Activated effector memory CD4-positive, alpha-beta T cell treated with Interleukin-2 at 50 U/mL for 16 hours (primary cell): ENCODE measurements at regions not wholly inside any gene's neighbourhood (a gene's known extent, or its start where the extent isn't known, plus 50 kb on each side); places are given as distances from the start of the nearest gene placed in this dataset.

Source experiments
- DNase-seq: peaks from one replicate; pipeline ENCODE4 v3.0.0-alpha.2; 2020

DNA sequence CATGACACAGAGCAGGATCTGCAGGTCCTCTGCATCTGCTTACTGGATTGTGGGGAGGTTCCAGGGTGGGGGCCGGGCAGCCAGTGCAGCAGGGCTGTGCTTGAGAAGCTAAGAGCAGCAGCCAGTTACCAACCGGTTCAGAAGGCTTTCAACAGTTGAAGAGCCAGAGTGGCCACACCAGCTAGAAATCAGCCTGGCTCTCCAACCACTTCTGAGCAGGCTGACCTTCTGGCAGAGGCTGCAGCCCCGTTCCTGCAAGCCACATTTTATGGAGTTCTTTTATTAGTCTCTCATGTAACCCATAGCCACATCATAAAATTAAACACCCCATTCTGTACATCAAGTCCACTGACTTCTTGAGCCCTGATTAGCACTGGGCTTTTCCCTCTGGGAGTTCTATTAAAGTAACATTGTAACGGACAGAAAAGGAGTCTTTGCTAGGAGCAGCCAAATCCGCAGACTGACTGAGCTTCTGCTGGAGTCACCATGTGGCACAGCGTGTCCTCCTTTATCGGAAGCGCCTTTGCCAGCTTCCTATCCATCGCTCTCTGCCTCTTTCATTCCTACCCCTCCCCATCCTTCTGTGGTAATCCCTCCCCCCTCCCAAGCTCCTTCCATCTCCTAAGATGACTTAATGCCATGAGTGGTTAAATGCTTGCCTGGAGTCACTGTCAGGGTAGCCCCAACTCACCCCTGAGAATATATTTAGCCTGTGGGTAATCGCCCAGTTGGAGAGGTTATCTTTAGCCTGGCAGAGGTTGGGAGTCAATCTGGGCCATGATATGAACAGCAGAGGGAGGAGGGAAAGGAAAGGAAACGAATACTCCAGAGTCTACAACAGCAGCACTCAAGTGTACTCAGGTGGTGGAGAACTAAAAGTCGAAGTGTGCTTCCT, 138.5 kb upstream of the HES1 start:
- DNase-seq, result no peak

DNA sequence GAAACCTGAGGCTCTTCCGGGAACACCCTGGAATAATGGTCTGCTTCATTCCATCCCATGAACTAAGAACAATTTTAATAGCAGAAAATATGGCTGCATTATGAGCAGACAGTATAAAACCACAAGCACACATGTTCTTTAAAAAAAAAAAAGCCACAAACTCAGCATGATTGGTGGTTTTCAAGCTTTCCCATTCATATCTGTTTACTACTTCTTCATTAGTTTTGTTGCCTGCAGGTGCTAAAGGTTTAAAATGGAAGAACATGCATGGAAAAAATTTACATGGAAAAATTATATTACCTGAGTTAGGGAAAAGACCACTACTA, 137.9 kb upstream of the HES1 start:
- no peak for DNase-seq

DNA sequence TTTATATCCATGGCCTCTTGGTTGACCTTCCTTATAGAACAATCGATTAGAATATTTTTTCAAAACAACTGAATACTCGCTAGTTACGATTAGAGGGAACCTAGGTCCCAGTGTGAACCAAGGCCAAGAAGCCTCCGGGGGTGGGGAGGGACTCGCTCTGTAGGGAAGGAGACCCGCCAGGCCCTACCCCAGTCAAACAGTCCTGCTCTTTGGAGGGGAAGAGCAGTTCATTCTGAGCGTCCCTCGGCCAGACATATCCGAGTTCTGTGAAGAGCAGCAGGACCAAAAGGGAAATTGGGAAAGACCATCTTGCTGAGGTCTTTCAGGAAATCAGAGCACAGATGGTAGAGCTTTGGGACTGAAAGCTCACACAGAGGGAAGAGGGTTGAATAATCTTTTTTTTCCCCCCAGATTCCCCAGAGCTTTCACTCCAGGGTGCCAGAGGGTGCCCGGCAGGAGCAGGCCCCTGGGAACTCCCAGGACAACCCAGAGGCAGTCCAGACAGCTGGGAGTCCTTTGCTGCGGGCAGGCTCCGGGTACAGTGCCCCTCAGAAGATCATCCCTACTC, 137.2 kb upstream of the HES1 start:
- no peak for DNase-seq

DNA sequence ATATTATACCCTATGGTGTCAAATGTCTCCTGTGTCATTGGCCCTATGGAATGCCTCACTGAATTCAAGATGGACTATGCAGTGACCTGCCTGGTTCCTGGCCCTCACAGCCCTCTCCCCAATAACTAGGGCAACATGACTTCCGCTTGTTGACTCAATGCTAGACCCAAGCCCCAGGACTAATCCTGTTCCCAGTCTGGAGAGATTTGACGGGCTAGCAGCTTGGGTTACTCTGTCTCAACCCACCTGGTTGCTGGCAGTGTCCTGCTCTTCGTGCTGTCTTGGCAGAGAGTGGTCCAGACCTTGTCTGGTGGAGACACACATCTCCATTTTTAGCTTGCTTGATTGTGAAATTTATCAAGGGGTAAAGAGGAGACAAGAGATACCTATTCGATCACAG, 135.8 kb upstream of the HES1 start:
- DNase-seq, result no peak

DNA sequence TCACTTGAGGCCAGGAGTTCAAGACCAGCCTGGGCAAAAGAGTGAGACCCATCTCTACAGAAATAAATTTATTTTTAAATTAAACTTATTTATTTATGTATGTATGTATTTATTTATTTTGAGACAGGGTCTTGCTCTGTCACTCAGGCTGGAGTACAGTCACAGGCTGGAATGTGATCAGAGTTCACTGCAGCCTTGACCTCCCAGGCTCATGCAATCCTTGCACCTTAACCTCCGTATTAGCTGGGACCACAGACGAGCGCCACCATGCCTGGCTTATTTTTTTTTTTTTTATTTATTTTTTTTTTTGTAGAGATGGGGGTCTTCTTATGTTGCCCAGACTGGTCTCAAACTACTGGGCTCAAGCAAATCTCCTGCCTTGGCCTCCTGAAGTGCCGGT, 135.2 kb upstream of the HES1 start:
- DNase-seq, result no peak

DNA sequence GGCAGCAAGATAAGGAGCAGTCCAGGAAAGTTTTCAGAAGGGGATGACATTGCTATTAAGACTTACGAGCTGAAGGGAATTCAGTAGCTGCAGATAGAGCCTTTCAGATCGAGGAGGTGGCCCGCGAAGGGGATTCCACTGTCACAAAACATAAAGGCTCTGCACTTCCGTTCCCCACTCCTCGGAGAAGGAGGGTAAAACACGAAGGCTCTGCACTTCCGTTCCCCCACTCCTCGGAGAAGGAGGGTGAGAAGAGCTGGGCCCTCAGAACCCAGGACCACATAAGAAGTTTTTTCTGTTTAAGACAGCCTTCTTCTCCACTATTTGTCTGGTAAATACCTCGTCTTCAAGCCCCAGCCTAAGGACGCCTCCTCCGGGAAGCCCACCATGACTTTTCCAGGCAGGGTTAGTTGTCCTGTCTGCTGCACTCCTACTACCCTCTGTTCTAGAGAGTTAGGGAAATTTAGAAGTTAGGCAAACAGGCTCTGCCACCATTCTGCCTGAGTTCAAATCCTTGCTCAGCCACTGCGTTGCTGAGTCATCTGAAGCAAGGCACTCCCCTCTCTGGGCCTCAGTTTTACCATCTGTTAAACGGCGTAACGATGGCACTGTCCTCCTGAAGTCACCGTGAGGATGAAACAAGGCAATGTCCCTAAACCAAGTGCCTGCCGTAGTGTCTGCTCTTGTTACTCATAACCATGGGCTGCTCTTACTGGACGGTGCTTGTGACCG, 134.1 kb upstream of the HES1 start:
- DNase-seq, result no peak

DNA sequence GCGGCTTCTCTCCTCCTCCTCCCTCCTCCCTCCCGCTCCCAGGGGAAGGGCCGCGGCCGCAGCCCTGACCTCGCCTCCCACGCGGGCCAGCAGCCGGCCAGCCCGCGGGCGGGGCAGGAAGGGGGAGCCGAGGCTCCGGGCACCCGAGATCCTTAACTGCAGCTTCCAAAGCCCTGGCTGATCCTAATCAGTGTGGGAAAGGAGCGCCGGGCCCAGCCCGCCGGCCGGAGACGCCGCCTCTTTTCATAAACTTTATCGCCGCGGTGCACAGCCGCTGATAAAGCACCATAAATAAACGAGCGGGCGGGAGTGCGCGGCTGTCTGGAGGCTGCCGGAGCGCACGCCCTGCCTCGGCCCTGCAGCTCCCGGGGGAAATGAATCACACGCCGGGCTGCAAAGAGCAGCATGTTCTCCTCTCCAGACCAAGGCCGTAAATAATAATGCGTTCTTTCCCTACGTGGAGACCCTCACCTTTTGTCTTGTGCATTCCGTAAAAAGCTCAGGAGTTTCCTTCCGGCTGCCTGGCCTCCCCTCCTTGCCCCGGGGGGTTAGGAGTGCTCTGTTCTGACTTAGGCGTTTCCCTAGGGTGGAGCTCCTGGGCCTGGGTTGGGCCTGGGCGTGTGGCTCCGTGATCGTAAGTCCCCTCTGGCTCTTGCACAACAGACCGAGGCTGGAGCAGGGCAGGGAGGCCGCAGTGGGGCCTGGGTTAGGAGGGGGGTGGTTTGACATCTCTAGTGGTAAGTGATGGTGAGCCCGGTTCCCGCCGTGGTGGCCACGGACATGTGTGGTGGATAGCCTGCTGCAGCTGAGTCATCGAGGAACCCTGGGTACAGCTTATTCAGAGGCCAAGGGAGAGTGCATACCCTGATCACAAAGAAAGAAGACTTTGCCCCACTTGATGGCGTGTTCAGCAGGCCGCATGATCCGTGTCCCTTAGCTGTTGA, 132.6 kb upstream of the HES1 start:
- DNase-seq, result no peak

DNA sequence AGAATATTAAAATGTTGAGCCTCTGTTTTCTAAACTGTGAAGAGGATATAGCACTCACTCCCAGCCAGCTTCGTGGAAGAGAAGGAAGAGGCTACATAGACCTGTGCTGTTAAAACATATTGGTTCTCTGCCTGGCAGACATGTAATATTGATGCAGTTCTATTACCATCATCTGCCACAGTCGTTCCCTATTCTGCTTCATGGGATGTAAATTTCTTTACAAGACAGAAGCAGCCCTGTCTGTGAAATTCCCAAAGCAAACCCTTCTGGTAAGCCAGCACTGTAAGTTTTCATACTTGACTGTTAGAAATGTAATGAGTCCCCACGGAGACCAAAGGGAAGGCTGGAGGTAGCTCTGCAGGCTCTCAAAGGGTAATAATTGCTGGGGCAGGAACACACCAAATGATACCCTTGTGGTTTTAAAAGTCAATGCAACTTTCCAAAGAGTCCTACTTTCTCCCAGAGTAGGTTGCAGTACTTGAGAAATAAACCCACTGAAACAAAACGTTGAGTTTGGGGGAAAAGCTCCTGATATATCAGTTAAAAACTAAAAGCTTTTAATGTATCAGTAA, 129.9 kb upstream of the HES1 start:
- no peak for DNase-seq

DNA sequence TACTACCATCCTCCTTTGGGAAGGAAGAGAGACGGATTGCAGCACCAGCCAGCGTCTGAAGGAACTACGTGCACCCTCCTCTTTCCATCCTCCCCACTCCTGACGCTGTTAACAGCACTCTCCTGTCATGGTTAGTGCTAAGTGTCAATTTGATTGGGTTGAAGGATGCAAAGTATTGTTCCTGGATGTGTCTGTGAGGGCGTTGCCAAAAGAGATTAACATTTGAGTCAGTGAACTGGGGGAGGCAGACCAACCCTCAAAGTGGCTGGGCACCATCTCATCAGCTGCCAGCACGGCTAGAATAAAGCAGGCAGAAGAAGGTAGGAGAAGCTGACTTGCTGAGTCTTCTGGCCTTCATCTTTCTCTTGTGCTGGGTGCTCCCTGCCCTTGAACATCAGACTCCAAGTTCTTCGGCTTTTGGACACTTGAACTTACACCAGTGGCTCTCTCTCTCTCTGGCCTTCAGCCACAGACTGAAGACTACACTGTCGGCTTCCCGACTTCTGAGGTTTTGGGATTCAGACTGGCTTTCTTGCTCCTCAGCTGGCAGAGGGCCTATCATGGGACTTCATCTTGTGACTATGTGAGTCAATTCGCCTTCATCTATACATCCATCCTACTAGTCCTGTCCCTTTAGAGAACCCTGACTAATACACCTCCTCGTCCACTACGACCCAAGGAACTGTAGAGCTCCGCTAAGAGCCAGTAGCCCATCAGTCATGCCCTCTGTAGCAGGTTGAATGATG, 128.2 kb upstream of the HES1 start:
- DNase-seq, result no peak

DNA sequence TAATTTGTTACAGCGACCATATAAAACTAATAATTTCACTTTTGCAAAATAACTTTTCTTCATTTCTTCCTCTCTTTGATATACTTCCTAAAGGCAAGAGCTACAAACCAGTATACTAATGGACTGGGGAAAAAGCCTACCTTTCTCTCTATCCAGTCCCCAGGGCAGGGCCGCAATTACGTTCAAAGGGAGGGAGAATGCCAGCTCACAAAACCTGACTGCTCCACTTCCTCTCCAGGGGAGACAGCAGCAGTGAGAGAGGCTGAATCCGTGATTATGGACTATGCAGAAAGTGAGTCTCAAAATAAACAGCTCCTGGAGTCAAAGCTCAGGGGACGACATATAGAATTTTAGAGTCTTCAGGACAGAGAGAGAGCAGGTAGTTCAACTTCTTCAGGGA, 126.9 kb upstream of the HES1 start:
- no peak for DNase-seq

DNA sequence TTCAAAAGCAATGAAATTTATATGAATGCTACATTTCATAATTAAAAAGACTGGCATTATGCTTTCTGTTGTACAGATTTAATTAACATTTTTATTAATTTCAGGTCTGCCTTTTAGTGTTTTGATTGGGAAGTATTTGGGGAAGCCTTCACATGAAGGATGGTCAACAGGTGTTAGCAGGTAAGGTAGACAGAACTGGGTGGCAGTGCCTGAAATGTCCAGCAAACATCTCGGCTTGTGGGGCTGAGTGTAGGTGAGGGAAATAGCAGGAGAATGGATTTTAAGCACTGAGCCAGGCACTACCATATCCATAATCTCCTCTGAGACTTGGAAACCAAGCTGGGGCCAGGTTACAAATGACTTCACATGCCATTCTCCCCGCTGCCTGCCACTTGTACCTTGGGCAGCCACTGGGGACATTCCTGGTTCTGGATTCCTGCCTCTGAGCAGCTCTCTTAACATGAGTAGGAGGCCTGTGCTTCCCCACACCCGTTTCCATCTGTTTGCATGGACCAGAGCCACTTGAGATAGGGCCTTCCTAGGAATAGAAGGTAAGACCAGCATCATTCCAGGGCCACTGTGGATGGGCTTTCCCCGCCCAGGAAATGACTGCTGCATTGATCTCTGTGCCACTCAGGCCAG, 125.9 kb upstream of the HES1 start:
- no peak for DNase-seq

DNA sequence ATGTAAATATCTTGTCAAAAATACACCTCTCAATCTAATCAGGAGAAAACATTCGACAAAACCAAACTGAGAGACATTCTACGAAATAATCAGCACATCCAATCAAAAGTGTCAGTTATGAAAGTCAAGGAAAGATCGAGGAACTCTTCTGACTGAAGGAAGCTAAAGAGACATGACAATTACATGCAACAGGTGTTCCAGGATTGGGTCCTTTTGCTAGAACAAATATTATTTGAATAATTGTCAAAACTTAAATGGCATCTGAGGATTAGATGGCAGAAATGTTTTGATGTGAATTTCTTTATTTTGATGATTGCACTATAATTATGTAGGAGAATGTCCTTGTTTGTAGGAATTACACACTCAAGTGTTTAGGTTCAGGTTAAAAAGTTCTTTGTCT, 124.1 kb upstream of the HES1 start:
- no peak for DNase-seq

DNA sequence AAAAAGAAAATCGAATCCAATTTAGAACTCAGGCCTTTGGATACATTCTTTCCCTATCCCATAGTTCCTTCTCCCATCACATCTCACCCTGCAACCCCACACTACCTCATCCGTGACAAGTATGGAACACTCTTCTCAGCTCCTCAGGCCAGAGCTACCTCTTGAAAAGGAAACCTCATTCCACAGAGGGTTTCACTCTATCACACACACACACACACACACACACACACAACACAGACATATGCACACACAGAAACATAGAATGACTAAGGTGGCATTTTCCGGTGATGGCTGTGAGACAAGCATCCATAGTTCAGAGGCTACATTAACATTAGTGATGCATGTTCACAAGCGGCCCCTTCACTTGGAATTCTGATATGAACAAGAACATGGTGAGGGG, 122.0 kb upstream of the HES1 start:
- no peak for DNase-seq

DNA sequence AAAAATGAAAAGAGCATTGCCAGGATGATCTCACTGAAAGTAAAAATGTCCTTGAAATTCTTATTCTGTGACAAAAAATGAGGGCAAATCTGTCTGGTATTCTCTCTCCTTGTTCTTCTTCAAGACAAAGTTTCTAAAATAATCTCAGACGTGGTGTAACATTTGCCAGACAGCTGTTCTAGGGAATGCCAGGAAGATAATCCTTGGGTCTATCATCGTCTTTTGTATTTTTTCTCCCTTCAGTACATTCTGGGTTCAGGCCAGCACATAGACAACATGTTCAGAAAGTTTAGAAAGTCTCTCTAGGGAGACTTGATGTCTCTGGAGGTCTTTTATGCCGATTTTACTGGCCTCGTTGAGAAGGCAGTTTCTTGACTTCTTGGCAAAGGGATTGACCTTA, 121.2 kb upstream of the HES1 start:
- no peak for DNase-seq

DNA sequence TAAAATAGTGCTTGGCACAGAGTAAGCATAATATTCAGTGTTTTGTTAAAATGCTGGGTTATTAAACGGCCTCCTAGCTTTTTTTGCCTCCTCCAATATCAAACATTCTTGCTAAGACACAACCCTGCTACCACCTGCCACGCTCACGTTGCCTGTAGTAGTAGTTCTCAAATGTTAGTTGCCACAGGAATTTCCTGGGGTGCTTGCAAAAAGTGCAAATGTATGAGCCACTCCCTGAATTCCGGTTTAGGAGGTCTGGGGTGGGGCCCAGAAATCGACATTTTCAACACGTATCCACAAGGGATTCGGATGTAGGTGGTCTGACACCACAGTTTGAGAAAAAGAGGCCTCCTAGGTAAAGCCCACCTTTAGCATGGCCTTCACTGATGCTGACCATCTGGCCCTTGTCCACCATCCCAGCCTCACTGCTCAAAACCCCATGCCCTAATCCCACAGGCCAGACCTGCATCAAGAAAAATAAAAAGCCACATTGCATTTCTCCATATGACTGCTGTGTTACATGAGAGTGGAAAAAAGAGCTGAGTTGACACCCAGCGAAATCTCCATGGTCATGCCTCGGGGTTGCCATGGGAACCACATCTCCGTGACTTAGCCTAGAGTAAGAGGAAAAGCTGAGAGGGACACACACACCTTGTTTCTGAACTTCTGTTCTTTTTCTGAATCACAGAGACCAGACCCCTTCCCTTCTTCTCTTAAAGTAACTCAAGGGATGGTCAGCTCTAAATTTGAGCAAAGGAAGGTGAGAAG, 116.4 kb upstream of the HES1 start:
- no peak for DNase-seq

DNA sequence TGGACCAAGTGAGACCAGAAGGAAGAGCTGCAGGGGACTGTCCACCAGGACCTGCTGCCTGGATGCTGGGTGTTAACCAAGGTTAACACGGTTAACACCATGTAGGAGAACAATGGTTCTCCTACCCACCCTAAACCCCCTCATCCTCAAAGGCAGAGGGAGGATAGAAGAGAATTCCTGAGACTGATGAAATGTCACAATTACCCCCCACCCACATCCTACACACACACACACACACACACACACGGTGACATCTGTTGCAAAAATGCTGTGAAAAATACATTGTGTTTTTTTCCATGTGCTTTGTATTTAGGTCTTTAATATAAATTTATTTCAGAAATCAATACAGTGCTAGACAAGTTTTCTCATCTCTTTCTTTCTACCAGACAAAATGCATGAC, 113.9 kb upstream of the HES1 start:
- DNase-seq, result no peak

DNA sequence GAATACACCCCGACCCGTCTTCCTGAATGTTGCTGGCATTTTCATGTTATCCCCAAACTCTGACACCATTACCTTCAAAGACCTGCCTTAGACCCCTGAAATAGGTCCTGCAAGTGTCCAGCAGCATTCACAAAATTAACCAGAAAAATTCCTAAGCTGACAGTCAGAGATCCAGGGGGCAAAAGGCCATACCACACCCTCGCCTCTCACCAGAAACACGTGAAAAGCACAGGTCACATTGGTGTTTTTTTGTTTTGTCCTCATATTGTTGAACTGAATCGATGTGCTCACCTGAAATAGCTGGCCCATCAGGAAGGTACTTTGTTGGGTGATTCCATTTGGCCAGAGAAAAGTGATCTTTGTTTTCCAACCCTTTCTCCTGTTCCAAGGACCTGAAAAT, 113.1 kb upstream of the HES1 start:
- no peak for DNase-seq

DNA sequence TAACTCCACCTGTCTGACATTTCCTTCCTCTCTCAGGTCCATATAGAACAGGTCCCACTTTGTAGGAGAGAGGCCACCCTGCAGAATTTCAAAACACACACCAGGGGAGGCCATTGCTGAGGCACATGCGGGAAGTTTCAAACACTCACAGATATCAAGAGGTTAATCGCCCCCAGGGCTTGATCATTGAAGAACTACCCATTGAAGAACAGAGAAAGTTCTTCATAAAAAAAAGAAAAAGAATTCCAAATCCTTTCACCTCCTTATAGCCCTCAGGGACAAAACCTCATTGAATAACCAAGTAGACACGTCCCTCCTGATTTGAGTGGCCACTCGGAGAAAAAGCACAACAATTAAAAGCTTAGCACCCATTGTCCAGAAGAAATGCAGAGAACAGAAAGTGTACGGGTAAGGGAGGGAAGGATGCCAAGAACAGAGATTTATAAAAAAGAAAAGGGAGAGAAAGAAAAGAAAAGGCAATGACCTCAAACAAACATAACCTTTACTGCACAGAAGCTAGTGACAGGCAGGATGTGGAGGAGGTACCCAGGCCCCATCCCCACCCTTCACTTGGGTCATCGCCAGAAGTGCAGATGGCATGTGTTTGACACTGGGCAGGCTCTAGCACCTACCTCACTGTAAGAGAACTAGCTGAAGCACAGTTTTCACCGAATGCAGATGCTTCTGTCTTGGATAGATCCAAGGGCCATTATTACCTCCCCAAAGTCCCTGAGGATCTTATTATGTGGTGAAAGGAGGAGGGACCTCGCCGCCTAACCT, 112.3 kb upstream of the HES1 start:
- no peak for DNase-seq

DNA sequence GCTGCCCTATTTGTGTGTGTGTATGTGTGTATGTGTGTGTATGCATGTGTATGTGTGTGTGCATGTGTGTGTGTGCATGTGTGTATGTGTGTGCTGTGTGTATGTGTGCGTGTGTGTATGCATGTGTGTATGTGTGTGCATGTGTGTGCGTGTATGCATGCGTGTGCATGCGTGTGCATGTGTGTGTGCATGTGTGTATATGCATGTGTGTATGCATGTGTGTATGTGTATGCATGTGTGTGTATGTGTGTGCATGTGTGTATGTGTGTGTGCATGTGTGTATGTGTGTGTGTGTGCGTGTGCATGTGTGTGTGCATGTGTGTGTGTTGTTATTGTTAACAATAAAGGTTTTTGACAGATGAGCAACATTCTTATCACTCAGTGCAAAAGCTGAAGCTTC, 110.8 kb upstream of the HES1 start:
- no peak for DNase-seq

DNA sequence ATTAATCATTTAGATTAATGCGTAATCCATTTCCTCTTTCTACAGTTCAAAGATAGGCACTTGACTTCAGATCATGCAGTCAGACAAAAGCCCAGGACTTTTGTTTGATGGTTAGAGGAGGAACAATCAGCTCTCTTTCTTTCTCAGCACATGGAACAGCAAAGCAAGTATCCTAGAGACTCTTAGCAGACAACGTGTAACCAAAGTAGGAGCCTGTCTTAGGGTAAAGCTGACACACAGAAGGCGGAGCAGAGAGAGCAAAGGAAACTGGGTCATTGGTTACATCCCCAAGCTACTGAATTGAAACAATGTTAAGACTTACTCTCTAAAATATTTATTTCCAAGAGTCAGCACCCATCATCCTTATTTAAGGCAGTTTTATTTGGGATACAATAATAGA, 110.0 kb upstream of the HES1 start:
- no peak for DNase-seq
